ENCODE measurements at regions not wholly inside any gene's neighbourhood (a gene's known extent, or its start where the extent isn't known, plus 50 kb on each side); places are given as distances from the start of the nearest gene placed in this dataset.

- DNase-seq (ENCODE audit: low read depth) = no peak
These were observed 194.7 kb downstream of the GALR1 start for GRCh38 chr18:77444385-77444784.

GRCh38 chr18:77448046-77448445, 198.4 kb downstream of the GALR1 start:
- no peak for DNase-seq (ENCODE audit: low read depth)

- no peak for DNase-seq (ENCODE audit: low read depth)
These were observed 205.4 kb downstream of the GALR1 start for GRCh38 chr18:77455004-77455403.

GRCh38 chr18:77457681-77458080, 208.0 kb downstream of the GALR1 start:
- DNase-seq (ENCODE audit: low read depth) = no peak

- no peak for DNase-seq (ENCODE audit: low read depth)
These were observed 211.5 kb downstream of the GALR1 start for GRCh38 chr18:77461062-77461688.

GRCh38 chr18:77464917-77465316, 215.3 kb downstream of the GALR1 start:
- no peak for DNase-seq (ENCODE audit: low read depth)

- DNase-seq (ENCODE audit: low read depth) = no peak
These were observed 217.2 kb downstream of the GALR1 start for GRCh38 chr18:77466890-77467289.

- DNase-seq (ENCODE audit: low read depth) = no peak
These were observed 219.5 kb downstream of the GALR1 start for GRCh38 chr18:77469131-77469530.

GRCh38 chr18:77470569-77471413, 221.1 kb downstream of the GALR1 start:
- DNase-seq (ENCODE audit: low read depth) = no peak

- no peak for DNase-seq (ENCODE audit: low read depth)
These were observed 222.9 kb downstream of the GALR1 start for GRCh38 chr18:77472509-77472908.

GRCh38 chr18:77478646-77479442, 229.2 kb downstream of the GALR1 start:
- DNase-seq (ENCODE audit: low read depth) = no peak

GRCh38 chr18:77481541-77481940, 231.9 kb downstream of the GALR1 start:
- DNase-seq (ENCODE audit: low read depth) = no peak

GRCh38 chr18:77482190-77483085, 232.8 kb downstream of the GALR1 start:
- DNase-seq (ENCODE audit: low read depth) = no peak

- no peak for DNase-seq (ENCODE audit: low read depth)
These were observed 237.3 kb downstream of the GALR1 start for GRCh38 chr18:77486985-77487384.

GRCh38 chr18:77487951-77488740, 238.5 kb downstream of the GALR1 start:
- DNase-seq (ENCODE audit: low read depth) = no peak

GRCh38 chr18:77495079-77495478, 245.4 kb downstream of the GALR1 start:
- no peak for DNase-seq (ENCODE audit: low read depth)

GRCh38 chr18:77495982-77496690, 246.5 kb downstream of the GALR1 start:
- no peak for DNase-seq (ENCODE audit: low read depth)

GRCh38 chr18:77501266-77501665, 251.6 kb downstream of the GALR1 start:
- no peak for DNase-seq (ENCODE audit: low read depth)

- DNase-seq (ENCODE audit: low read depth) = no peak
These were observed 255.9 kb downstream of the GALR1 start for GRCh38 chr18:77505499-77505898.

GRCh38 chr18:77512152-77512551, 262.5 kb downstream of the GALR1 start:
- no peak for DNase-seq (ENCODE audit: low read depth)
